B cell (primary cell): ENCODE measurements at regions not wholly inside any gene's neighbourhood (a gene's known extent, or its start where the extent isn't known, plus 50 kb on each side); places are given as distances from the start of the nearest gene placed in this dataset.

ENCODE experiments used
- ATAC-seq: fragments of 200-7000 bp; cut with Tn5 transposase; one replicate; pipeline ENCODE4 v1.10.0; 2021; ENCODE audit warnings: low read depth, mild to moderate bottlenecking, moderate number of reproducible peaks, moderate library complexity
- CTCF ChIA-PET: fragments of 350-600 bp; sonication (Branson Sonifier 250); formaldehyde crosslinking; loops from one replicate; lab custom pipeline; 2021; ENCODE audit warnings: antibody characterized with exemption, inconsistent platforms; lab: Charles Lee
- POLR2A ChIA-PET: fragments of 350-600 bp; sonication (Branson Sonifier 250); formaldehyde crosslinking; loops from one replicate; lab custom pipeline; 2021; ENCODE audit warnings: antibody characterized with exemption; lab: Charles Lee
- DNase-seq: peaks from one replicate; pipeline ENCODE4 v3.0.0; 2013
- H2AFZ ChIP-seq: 2 replicates; pipeline ENCODE4 v1.6.1; 2012; ENCODE audit warnings: mild to moderate bottlenecking, low read depth, low read length; ENCODE audit not compliant: insufficient read depth, poor library complexity, severe bottlenecking
- H3K27ac ChIP-seq, 2 donors: 1 replicate in 1 of 2; 2 replicates in 1 of 2; pipeline ENCODE4 v1.5.1; 2012 to 2013; ENCODE audit warnings: low read length in 2 of 2, mild to moderate bottlenecking in 2 of 2, moderate library complexity in 1 of 2
- H3K27me3 ChIP-seq, 4 experiments: fragments of 200-600 bp in 1 of 4; sonication (generic) in 1 of 4; replicated peaks in 1 of 4; 1 replicate in 2 of 4; 2 replicates in 2 of 4; pipeline versions ENCODE4 v1.6.1 to v1.7.0; 2013 to 2016; ENCODE audit warnings: low read length in 3 of 4, mild to moderate bottlenecking in 2 of 4, mixed read lengths in 1 of 4, moderate library complexity in 1 of 4; ENCODE audit not compliant: insufficient read depth in 4 of 4, control insufficient read depth in 3 of 4; ENCODE audit errors: control extremely low read depth in 1 of 4
- H3K36me3 ChIP-seq, 2 experiments: replicated peaks in 1 of 2; 1 replicate in 1 of 2; 2 replicates in 1 of 2; pipeline versions ENCODE4 v1.6.1 to v1.7.1; 2013; ENCODE audit warnings: low read length in 1 of 2; ENCODE audit not compliant: insufficient read depth in 2 of 2, control insufficient read depth in 1 of 2; ENCODE audit errors: control extremely low read depth in 1 of 2, extremely low read depth in 1 of 2
- H3K4me1 ChIP-seq, 2 donors: fragments of 200-600 bp in 1 of 2; sonication (generic) in 1 of 2; 1 replicate in 1 of 2; 2 replicates in 1 of 2; pipeline versions ENCODE4 v1.5.1 to v1.6.1; 2013 to 2017; ENCODE audit warnings: low read length in 2 of 2; ENCODE audit not compliant: control insufficient read depth in 2 of 2, insufficient read depth in 2 of 2
- H3K4me2 ChIP-seq: replicated peaks from 2 replicates; pipeline ENCODE3; 2012; ENCODE audit warnings: mild to moderate bottlenecking, low read depth, low read length; ENCODE audit not compliant: poor library complexity, severe bottlenecking
- H3K4me3 ChIP-seq, 5 experiments: fragments of 200-600 bp in 1 of 5; sonication (generic) in 1 of 5; 1 replicate in 3 of 5; 2 replicates in 2 of 5; pipeline versions ENCODE4 v1.5.1 to v1.7.0; 2011 to 2016; ENCODE audit warnings: low read length in 4 of 5, mild to moderate bottlenecking in 4 of 5, low read depth in 2 of 5, control low read depth in 1 of 5, moderate library complexity in 1 of 5; ENCODE audit not compliant: insufficient read depth in 1 of 5; ENCODE audit errors: control extremely low read depth in 1 of 5, extremely low read depth in 1 of 5
- H3K79me2 ChIP-seq: fragments of 200-600 bp; sonication (generic); one replicate; pipeline ENCODE4 v1.6.0; 2016; ENCODE audit warnings: low read length; ENCODE audit not compliant: control insufficient read depth, insufficient read depth
- H3K9ac ChIP-seq: fragments of 200-600 bp; sonication (generic); 2 replicates; pipeline ENCODE4 v1.6.1; 2017; ENCODE audit warnings: mild to moderate bottlenecking, low read length, moderate library complexity
- H3K9me3 ChIP-seq, 3 donors: one replicate each; pipeline versions ENCODE4 v1.6.1 to v1.7.1; 2013; ENCODE audit warnings: low read length in 2 of 3; ENCODE audit not compliant: control insufficient read depth in 2 of 3, insufficient read depth in 1 of 3; ENCODE audit errors: control extremely low read depth in 1 of 3
- H4K20me1 ChIP-seq: 2 replicates; pipeline ENCODE4 v1.6.0; 2012; ENCODE audit warnings: mild to moderate bottlenecking, low read length; ENCODE audit not compliant: insufficient read depth, control insufficient read depth, poor library complexity, severe bottlenecking
- H3K27ac Mint-ChIP-seq: one replicate; pipeline ENCODE4 v1.8.0; 2021; ENCODE audit warnings: mixed read lengths
- H3K27me3 Mint-ChIP-seq: one replicate; pipeline ENCODE4 v1.8.0; 2021; ENCODE audit warnings: mixed read lengths
- H3K4me1 Mint-ChIP-seq: one replicate; pipeline ENCODE4 v1.8.0; 2021; ENCODE audit warnings: mixed read lengths
- H3K4me3 Mint-ChIP-seq: one replicate; pipeline ENCODE4 v1.8.0; 2021; ENCODE audit warnings: mixed read lengths
- H3K9me3 Mint-ChIP-seq: one replicate; pipeline ENCODE4 v1.8.0; 2022; ENCODE audit warnings: mixed read lengths; ENCODE audit not compliant: insufficient read depth
- EZH2 ChIP-seq: IDR thresholded peaks from 2 replicates; pipeline ENCODE4 v1.6.1; 2012; ENCODE audit warnings: borderline replicate concordance, low read depth, mild to moderate bottlenecking, moderate library complexity, low read length; ENCODE audit not compliant: insufficient read depth, poor library complexity, severe bottlenecking
- WGBS: methylation state at CpG from one replicate; pipeline ENCODE4 v1.1.5; 2013; ENCODE audit warnings: missing lambda C conversion rate; ENCODE audit not compliant: insufficient coverage; 5-methylcytosine and 5-hydroxymethylcytosine counted together
- intact Hi-C: fragments of 100-400 bp; cut with micrococcal nuclease; formaldehyde crosslinking; loops from one replicate; pipeline ENCODE4 v1.10.0; 2022
- TF ChIP-seq, protein P1 (sequence below): fragments of 200-600 bp; IDR thresholded peaks from one replicate; pipeline ENCODE4 v1.8.0; 2022; ENCODE audit warnings: antibody characterized with exemption, mild to moderate bottlenecking

DNA sequence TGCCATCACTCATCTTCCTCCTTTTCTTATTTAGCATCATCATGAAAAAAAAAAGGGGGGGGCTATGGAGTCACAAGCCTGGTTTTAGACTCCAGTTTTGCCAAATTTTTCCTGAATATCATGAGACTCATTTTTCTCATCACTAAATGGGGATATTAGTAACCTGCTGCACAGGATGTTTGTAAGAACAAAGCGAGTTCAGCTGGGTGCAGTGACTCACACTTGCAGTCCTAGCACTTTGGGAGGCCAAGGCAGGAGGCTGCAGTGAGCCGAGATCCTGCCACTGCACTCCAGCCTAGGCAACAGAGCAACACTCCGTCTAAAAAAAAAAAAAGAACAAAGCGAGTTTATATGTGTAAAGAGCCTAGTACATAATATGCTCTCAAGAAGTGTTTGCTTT lies 82.8 kb downstream of the TFAP2A start:
- H4K20me1 ChIP-seq = no peaks in the 10 kb centered on the region
- H3K9ac ChIP-seq = no peak overlapping the region
- intact Hi-C loops = no loop called here
- 80% methylated on average over 1 of the region's 4 CpGs for WGBS
- H3K4me2 ChIP-seq = no peak overlapping the region
- H3K9me3 ChIP-seq = no peaks in the 10 kb centered on the region
- Mint-ChIP-seq H3K4me1 (no peaks in the 10 kb centered on the region), H3K27me3 (peaks cover 3% of the 10 kb centered on the region), H3K9me3 (no peaks in the 10 kb centered on the region), H3K4me3 (no peak overlapping the region), H3K27ac (no peak overlapping the region)
- no peak overlapping the region for H3K27ac ChIP-seq
- ChIA-PET CTCF (no interaction called here), POLR2A (no interaction called here)
- ATAC-seq (no peak), DNase-seq (no peak)
- H3K36me3 ChIP-seq = no peaks in the 10 kb centered on the region
- H2AFZ ChIP-seq = no peak overlapping the region
- H3K4me1 ChIP-seq = no peaks in the 10 kb centered on the region
- peaks cover 0 to 3% (median 0%) of the 10 kb centered on the region in 4 experiments for H3K27me3 ChIP-seq
- H3K4me3 ChIP-seq = no peak overlapping the region
- no peaks in the 10 kb centered on the region for H3K79me2 ChIP-seq
- TF ChIP-seq, protein P1, sequence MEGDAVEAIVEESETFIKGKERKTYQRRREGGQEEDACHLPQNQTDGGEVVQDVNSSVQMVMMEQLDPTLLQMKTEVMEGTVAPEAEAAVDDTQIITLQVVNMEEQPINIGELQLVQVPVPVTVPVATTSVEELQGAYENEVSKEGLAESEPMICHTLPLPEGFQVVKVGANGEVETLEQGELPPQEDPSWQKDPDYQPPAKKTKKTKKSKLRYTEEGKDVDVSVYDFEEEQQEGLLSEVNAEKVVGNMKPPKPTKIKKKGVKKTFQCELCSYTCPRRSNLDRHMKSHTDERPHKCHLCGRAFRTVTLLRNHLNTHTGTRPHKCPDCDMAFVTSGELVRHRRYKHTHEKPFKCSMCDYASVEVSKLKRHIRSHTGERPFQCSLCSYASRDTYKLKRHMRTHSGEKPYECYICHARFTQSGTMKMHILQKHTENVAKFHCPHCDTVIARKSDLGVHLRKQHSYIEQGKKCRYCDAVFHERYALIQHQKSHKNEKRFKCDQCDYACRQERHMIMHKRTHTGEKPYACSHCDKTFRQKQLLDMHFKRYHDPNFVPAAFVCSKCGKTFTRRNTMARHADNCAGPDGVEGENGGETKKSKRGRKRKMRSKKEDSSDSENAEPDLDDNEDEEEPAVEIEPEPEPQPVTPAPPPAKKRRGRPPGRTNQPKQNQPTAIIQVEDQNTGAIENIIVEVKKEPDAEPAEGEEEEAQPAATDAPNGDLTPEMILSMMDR = no peak
- no peak for TF ChIP-seq EZH2

DNA sequence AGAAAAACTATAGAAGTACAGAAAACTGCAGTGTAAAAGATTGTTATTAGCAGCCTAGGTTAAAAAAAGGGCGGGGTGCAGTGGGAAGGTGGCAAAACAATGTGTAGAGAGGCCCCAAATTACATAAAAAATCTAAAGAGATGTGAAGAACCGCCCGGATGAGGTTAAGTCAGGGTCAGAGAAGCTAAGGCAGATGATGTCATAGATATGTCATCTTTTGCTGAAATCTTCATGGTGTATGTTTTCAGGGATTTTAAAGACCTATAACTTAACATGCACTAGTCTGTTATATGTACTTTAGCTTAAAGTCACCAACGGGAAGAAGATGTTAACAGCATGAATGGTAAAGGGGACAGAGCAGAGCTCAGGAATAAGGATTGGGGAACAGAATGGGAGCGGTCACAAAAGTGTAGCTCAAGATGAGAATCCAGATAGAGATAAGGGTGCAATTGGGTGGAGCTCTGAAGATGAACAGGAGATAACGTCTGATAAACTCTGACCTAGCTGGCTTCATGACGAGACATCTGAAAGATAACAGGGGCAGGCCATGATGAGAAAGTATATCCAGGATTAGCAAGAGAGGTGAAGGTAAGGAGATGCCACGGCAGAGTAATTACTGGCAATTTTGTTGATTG lies 83.4 kb downstream of the TFAP2A start:
- Histone ChIP-seq H3K4me1 (no peaks in the 10 kb centered on the region), H2AFZ (no peak overlapping the region), H3K36me3 (no peaks in the 10 kb centered on the region), H4K20me1 (no peaks in the 10 kb centered on the region), H3K4me2 (no peak overlapping the region), H3K27me3 (peaks cover 0 to 3% (median 0%) of the 10 kb centered on the region in 4 experiments), H3K79me2 (no peaks in the 10 kb centered on the region), H3K4me3 (no peak overlapping the region), H3K27ac (no peak overlapping the region), H3K9me3 (no peaks in the 10 kb centered on the region), H3K9ac (no peak overlapping the region)
- ChIA-PET POLR2A (no interaction called here), CTCF (no interaction called here)
- Mint-ChIP-seq H3K4me3 (no peak overlapping the region), H3K4me1 (no peaks in the 10 kb centered on the region), H3K27me3 (no peaks in the 10 kb centered on the region), H3K27ac (no peak overlapping the region), H3K9me3 (no peaks in the 10 kb centered on the region)
- WGBS = 91% methylated on average over 4 of the region's 8 CpGs
- intact Hi-C loops = no loop called here
- TF ChIP-seq EZH2 = no peak
- TF ChIP-seq, protein P1 = no peak
- ATAC-seq = no peak
- DNase-seq = no peak
